Keratinocyte (primary cell): ENCODE measurements at regions not wholly inside any gene's neighbourhood (a gene's known extent, or its start where the extent isn't known, plus 50 kb on each side); places are given as distances from the start of the nearest gene placed in this dataset.

ENCODE experiments used
- DNase-seq: peaks from one replicate; pipeline ENCODE4 v3.0.0-alpha.2; 2011; ENCODE audit warnings: low read depth, missing footprints, low spot score
- FAIRE-seq: peaks from 2 replicates; lab custom pipeline; 2011; peaks lifted over from hg19 to GRCh38; lab: Jason Lieb, UNC
- H2AFZ ChIP-seq: 2 replicates; pipeline ENCODE4 v1.6.0; 2012; ENCODE audit warnings: low read length, control low read depth, inconsistent platforms; ENCODE audit not compliant: control insufficient read depth
- H3K27ac ChIP-seq: 2 replicates; pipeline ENCODE4 v1.5.1; 2011; ENCODE audit warnings: low read length; ENCODE audit not compliant: control insufficient read depth, insufficient read depth
- H3K27me3 ChIP-seq: 3 replicates; pipeline ENCODE4 v1.6.0; 2011; ENCODE audit warnings: low read length; ENCODE audit not compliant: control insufficient read depth, insufficient read depth; ENCODE audit errors: extremely low read depth
- H3K36me3 ChIP-seq, 2 experiments: 2 replicates in 1 of 2; 3 replicates in 1 of 2; pipeline ENCODE4 v1.5.1; 2011; ENCODE audit warnings: low read length in 2 of 2, mild to moderate bottlenecking in 1 of 2; ENCODE audit not compliant: control insufficient read depth in 2 of 2, insufficient read depth in 2 of 2; ENCODE audit errors: extremely low read depth in 1 of 2
- H3K4me1 ChIP-seq: 3 replicates; pipeline ENCODE4 v1.5.1; 2011; ENCODE audit warnings: low read length; ENCODE audit not compliant: control insufficient read depth, insufficient read depth; ENCODE audit errors: extremely low read depth
- H3K4me2 ChIP-seq: 3 replicates; pipeline ENCODE4 v1.6.0; 2011; ENCODE audit warnings: low read depth, low read length; ENCODE audit not compliant: control insufficient read depth, insufficient read depth; ENCODE audit errors: extremely low read depth
- H3K4me3 ChIP-seq, 3 experiments: fragments of 200-600 bp in 1 of 3; sonication (generic) in 1 of 3; 2 replicates in 2 of 3; 3 replicates in 1 of 3; pipeline ENCODE4 v1.5.1; 2011 to 2016; ENCODE audit warnings: low read length in 3 of 3, mild to moderate bottlenecking in 3 of 3, control low read depth in 2 of 3, inconsistent platforms in 1 of 3, low read depth in 1 of 3, mixed read lengths in 1 of 3, mixed run types in 1 of 3, moderate library complexity in 1 of 3; ENCODE audit not compliant: control insufficient read depth in 2 of 3, insufficient read depth in 2 of 3; ENCODE audit errors: extremely low read depth in 1 of 3
- H3K79me2 ChIP-seq: 2 replicates; pipeline ENCODE4 v1.6.0; 2012; ENCODE audit warnings: low read length; ENCODE audit not compliant: control insufficient read depth, insufficient read depth
- H3K9ac ChIP-seq: 3 replicates; pipeline ENCODE4 v1.6.0; 2011; ENCODE audit warnings: low read length; ENCODE audit not compliant: control insufficient read depth, insufficient read depth; ENCODE audit errors: extremely low read depth
- H3K9me1 ChIP-seq: 3 replicates; pipeline ENCODE4 v1.6.0; 2011; ENCODE audit warnings: low read length; ENCODE audit not compliant: control insufficient read depth, insufficient read depth; ENCODE audit errors: extremely low read depth
- H3K9me3 ChIP-seq: 2 replicates; pipeline ENCODE4 v1.5.1; 2012; ENCODE audit warnings: low read depth, low read length; ENCODE audit not compliant: control insufficient read depth
- H4K20me1 ChIP-seq: 3 replicates; pipeline ENCODE4 v1.6.0; 2011; ENCODE audit warnings: low read length; ENCODE audit not compliant: control insufficient read depth, insufficient read depth; ENCODE audit errors: extremely low read depth
- CTCF ChIP-seq, 3 experiments: IDR thresholded peaks in 1 of 3; conservative IDR thresholded peaks in 1 of 3; optimal IDR thresholded peaks in 1 of 3; 2 replicates in 2 of 3; 3 replicates in 1 of 3; pipeline versions ENCODE3 to v1.5.1; 2011; ENCODE audit warnings: low read length in 3 of 3, mild to moderate bottlenecking in 3 of 3, moderate library complexity in 2 of 3, control low read depth in 1 of 3, inconsistent platforms in 1 of 3; ENCODE audit not compliant: insufficient read depth in 2 of 3; ENCODE audit errors: extremely low read depth in 1 of 3
- EZH2 ChIP-seq: IDR thresholded peaks from one replicate; pipeline ENCODE4 v1.6.1; 2012; ENCODE audit warnings: inconsistent platforms, mild to moderate bottlenecking, low read length, moderate library complexity
- dilution Hi-C: fragments of 300-500 bp; cut with MboI; formaldehyde crosslinking; loops from one replicate; pipeline ENCODE4 v1.7.0; 2020; ENCODE audit warnings: low sequenced_read_pairs; ENCODE audit not compliant: extremely low pct_ligation_motif_present

GRCh38 chr5:6861036-6861435 is 147.8 kb downstream of the TENT4A start:
- no peak overlapping the region for H2AFZ ChIP-seq
- H3K27me3 ChIP-seq, result no peaks in the 10 kb centered on the region
- no peaks in the 10 kb centered on the region for H3K79me2 ChIP-seq
- H3K4me2 ChIP-seq, result no peak overlapping the region
- DNase-seq, result no peak
- no peak overlapping the region for H3K27ac ChIP-seq
- H3K36me3 ChIP-seq, result no peaks in the 10 kb centered on the region
- no peak overlapping the region for H3K9ac ChIP-seq
- no peak for FAIRE-seq
- H3K9me1 ChIP-seq, result no peaks in the 10 kb centered on the region
- no peaks in the 10 kb centered on the region for H3K4me1 ChIP-seq
- no peaks in the 10 kb centered on the region for H4K20me1 ChIP-seq
- H3K4me3 ChIP-seq, result no peak overlapping the region
- dilution Hi-C loops, result no loop called here
- TF ChIP-seq CTCF (optimal IDR thresholded peaks at IDR 0.05 in 1 of 3, IDR thresholded peaks at IDR 0.05 in 1 of 3, conservative IDR thresholded peaks at IDR 0.05 in 1 of 3; ENCODE audit: extremely low read depth in 1 of 3, insufficient read depth in 2 of 3, low read length in 3 of 3) (no peak), EZH2 (no peak)
- H3K9me3 ChIP-seq, result no peaks in the 10 kb centered on the region

GRCh38 chr5:6861667-6862066 is 148.4 kb downstream of the TENT4A start:
- dilution Hi-C loops, result no loop called here
- H3K79me2 ChIP-seq, result no peaks in the 10 kb centered on the region
- no peaks in the 10 kb centered on the region for H4K20me1 ChIP-seq
- no peaks in the 10 kb centered on the region for H3K36me3 ChIP-seq
- TF ChIP-seq EZH2 (no peak), CTCF (optimal IDR thresholded peaks at IDR 0.05 in 1 of 3, IDR thresholded peaks at IDR 0.05 in 1 of 3, conservative IDR thresholded peaks at IDR 0.05 in 1 of 3; ENCODE audit: extremely low read depth in 1 of 3, insufficient read depth in 2 of 3, low read length in 3 of 3) (no peak)
- no peaks in the 10 kb centered on the region for H3K9me1 ChIP-seq
- H3K4me1 ChIP-seq, result no peaks in the 10 kb centered on the region
- H3K4me3 ChIP-seq, result no peak overlapping the region
- no peak overlapping the region for H3K4me2 ChIP-seq
- H3K27ac ChIP-seq, result no peak overlapping the region
- H3K9me3 ChIP-seq, result no peaks in the 10 kb centered on the region
- FAIRE-seq (no peak), DNase-seq (no peak)
- no peak overlapping the region for H2AFZ ChIP-seq
- no peak overlapping the region for H3K9ac ChIP-seq
- H3K27me3 ChIP-seq, result no peaks in the 10 kb centered on the region
